ENCODE measurements at regions not wholly inside any gene's neighbourhood (a gene's known extent, or its start where the extent isn't known, plus 50 kb on each side); places are given as distances from the start of the nearest gene placed in this dataset.

DNA sequence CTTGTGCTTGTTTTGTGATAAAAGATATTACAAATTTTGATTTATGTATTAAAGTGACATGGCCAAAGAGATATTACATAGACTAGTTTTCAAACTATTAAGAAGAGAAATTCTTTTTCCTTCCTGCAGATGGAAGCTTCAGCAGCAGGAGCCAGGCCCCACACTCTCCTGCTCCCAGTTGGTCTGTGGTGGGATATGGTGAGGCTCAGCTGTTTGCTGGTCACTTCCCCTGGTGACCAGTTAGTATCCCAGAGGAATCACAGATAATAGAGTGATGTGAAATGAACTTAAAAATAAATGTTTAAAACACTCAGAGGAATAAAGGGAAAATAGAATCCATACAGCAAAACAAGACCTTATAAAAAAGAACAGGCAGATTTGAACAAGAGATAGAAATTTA is 154.7 kb downstream of the KTN1 start:
- DNase-seq (ENCODE audit: low spot score), result no peak

GRCh38 chr14:55739967-55740648 is 160.1 kb downstream of the KTN1 start:
- DNase-seq (ENCODE audit: low spot score), result peak; percentile 37

GRCh38 chr14:55740649-55740989 is 160.6 kb downstream of the KTN1 start:
- DNase-seq (ENCODE audit: low spot score), result no peak

GRCh38 chr14:55741240-55741639 is 161.2 kb downstream of the KTN1 start:
- DNase-seq (ENCODE audit: low spot score), result no peak

- DNase-seq (ENCODE audit: low spot score), result no peak
Measured at GRCh38 chr14:55743551-55743950, 163.5 kb downstream of the KTN1 start.

DNA sequence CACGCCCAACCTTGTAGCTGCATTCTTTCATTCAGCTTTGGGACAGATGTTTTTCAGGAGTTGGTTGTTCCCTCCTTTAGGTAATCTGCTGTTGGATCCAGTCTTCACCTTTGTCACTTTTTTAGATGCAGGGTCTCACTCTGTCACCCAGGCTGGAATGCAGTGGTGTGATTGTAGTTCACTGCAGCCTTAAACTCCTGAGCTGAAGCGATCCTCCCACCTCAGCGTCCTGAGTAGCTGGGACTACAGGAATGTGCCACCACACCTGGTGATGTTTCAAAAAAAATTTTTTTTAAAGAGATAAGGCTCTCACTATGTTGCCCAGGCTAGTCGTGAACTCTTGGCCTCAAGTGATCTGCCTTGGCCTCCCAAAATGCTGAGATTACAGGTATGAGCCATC is 164.3 kb downstream of the KTN1 start:
- no peak for DNase-seq (ENCODE audit: low spot score)

DNA sequence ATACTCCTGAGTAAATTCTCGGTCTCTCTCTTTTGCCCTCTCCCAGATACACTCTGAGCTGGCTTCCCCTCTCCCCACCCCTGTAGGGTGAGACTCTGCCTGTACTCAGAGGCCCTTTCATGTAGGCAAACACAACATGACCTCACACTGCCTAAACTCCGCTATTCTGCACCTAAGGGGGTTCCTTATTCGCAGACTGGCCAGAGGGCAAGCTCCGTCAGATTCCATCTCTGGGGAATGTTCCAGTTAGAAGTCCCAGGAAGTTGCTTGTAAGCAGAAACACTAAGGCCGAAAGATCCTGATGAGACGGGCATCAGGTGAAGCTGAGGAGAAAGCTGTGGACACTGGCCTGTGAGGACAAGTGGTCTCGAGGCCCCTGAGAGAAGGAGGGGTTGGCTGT is 165.9 kb downstream of the KTN1 start:
- no peak for DNase-seq (ENCODE audit: low spot score)

GRCh38 chr14:55746558-55746957 is 166.6 kb downstream of the KTN1 start:
- no peak for DNase-seq (ENCODE audit: low spot score)

GRCh38 chr14:55747186-55747585 is 167.2 kb downstream of the KTN1 start:
- no peak for DNase-seq (ENCODE audit: low spot score)

GRCh38 chr14:55749201-55749812 is 169.3 kb downstream of the KTN1 start:
- DNase-seq (ENCODE audit: low spot score), result peak; percentile 24

DNA sequence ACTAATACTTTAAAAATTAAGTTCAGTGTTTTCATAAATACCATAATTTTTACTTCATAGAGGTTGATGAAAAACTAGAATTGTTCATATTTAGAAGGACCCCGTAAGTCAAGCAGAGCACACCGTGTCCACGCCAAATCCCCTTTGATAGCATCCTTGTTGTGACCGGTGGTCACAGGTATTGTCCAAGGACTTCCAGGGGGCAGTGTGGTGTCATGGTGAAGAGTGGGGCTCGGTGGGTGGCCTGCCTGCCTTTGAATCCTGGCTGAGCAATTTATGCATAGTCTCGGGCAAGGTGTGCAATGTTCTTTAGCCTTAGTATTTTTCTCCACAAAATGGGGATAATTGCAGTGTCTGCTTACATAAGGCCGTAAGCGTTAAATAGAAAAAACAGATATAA is 169.9 kb downstream of the KTN1 start:
- no peak for DNase-seq (ENCODE audit: low spot score)

DNA sequence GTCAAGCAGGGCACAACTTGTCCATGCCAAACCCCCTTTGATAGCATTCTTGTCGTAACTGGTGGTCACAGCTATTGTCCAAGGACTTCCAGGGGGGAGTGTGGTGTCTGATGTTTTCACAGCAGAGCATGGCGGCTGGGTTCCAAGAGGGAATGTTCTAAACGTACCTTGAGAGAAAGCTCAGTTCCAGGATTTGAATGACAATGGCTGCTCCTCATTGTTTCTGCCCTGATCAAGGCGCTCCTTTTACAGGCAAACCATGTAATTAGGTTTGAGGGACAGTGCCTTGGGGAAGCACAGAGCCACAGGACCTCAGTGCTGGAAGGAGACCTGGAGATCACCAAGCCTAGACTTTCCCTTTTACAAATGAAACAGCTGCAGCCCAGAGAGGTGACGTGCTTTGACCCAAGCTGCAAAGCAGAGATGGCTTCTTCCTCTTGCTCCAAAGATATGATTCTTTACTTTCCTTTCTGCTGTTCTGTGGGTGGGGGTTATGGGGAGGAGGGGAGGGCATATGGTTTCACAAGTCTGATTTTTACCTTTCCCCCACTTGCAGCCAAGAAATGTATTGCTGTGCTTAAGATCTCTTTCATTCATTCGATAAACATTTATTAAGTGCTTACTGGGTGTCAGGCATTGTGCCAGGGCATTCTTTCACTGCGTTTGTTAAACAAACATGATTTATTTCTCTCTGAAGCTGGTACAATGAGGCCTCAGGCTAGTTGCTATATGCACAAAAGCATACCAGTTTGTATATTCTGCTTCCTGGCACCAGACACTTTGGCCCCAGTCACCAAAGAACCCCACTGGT is 172.8 kb downstream of the KTN1 start:
- DNase-seq (ENCODE audit: low spot score), result peak; percentile 46

- no peak for DNase-seq (ENCODE audit: low spot score)
Measured at GRCh38 chr14:55754471-55754870, 174.5 kb downstream of the KTN1 start.

GRCh38 chr14:55754871-55755270 is 174.9 kb downstream of the KTN1 start:
- no peak for DNase-seq (ENCODE audit: low spot score)

- DNase-seq (ENCODE audit: low spot score), result no peak
Measured at GRCh38 chr14:55756078-55756477, 176.1 kb downstream of the KTN1 start.

- DNase-seq (ENCODE audit: low spot score), result no peak
Measured at GRCh38 chr14:55756557-55756956, 176.6 kb downstream of the KTN1 start.

GRCh38 chr14:55758796-55759195 is 178.8 kb downstream of the KTN1 start:
- no peak for DNase-seq (ENCODE audit: low spot score)

DNA sequence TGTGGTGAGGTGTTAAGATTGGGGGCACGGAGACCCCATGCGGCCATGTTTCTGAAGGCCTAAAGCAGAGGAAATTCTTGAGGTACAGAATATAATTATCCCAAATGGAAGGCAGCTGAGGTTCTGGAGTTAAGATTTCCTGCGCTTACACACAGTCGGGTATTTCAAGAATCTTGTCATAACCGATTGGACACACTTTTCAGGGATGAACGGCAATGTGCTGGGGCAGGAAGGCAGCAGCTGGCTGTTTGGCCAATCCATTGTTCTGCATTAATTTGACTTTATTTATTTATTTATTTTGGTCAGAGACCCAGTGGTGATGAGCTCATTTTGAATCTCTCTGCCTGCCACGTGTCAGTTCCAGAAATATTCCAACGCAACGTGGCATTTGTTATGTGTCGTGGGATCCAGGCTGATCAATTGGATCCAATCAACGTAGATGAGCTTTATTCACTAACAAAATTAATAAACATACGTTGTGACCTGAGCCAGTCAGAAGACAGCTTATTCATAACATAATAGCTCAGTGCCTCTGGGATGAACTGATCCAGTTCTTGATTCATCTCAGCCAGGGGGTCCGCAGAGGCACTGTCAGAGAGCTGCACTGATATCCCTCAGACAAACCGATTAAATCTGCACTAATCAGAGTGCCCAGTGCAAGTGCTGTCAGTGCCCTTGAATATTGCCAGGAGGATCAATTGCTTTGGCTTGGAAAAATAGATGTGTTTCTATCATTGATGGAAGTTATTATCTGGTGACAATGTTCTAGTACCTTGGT is 181.0 kb downstream of the KTN1 start:
- no peak for DNase-seq (ENCODE audit: low spot score)

DNA sequence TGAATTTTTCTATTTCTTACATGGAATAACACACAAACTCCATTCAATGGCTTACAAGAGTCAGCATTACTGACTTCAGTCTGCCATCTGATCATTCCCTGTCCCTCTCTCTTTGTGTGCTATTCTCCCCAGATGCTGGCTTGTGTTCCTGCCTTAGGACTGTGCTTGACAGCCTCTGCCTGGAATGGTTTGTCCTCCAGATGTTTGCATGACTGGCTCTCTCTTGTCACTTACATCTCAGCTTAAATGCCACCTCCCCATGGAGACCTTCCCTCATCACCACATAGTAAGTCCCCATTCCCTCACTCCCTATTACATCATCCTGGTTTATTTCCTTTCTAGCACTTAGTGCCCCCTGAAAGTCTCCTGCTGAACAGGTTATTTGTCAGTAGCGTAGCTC is 181.6 kb downstream of the KTN1 start:
- DNase-seq (ENCODE audit: low spot score), result no peak

DNA sequence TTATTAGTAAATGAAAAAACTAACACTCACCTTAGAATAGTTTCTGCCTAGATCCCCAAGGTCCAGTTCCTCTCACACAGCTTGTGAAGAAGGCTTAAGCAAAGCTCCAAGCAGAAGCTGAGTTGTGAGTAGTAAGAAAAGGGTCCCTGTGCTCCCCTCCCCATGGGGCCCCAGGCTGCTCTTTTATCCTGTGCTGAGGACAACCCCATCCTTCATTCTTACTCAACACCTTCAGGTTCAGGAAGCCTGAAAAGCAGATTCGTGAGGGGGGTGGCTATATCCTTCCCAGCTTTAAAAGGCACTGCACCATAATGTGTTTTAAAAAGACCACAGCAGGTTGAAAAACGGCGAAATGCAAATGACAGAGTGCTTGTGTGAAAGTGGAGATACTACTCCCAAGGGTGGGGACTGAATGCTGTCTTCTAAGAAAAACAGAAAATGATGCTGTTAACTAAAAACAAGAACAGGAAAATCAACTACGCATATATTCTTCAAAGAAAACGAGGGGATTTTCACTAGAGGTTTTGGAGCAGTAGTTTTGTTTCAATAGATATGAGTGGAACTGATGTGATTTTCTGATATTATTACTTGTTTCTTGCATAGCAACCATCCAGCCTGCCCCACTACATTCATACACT is 182.7 kb downstream of the KTN1 start:
- DNase-seq (ENCODE audit: low spot score), result no peak

GRCh38 chr14:55764784-55765183 is 184.8 kb downstream of the KTN1 start:
- no peak for DNase-seq (ENCODE audit: low spot score)

DNA sequence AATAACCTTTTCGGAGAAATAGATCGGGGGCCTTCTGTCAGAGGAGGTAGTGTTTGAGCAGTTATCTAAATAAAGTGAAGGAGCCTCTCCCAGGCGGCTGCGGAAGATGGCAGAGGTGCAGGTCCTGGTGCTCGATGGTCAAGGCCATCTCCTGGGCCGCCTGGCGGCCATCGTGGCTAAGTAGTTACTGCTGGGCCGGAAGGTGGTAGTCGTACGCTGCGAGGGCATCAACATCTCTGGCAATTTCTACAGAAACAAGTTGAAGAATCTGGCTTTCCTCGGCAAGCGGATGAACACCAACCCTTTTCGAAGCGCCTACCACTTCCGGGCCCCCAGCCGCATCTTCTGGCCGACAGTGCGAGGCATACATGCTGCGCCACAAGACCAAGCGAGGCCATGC is 186.1 kb downstream of the KTN1 start:
- DNase-seq (ENCODE audit: low spot score), result no peak
